ENCODE measurements at regions not wholly inside any gene's neighbourhood (a gene's known extent, or its start where the extent isn't known, plus 50 kb on each side); places are given as distances from the start of the nearest gene placed in this dataset.

DNA sequence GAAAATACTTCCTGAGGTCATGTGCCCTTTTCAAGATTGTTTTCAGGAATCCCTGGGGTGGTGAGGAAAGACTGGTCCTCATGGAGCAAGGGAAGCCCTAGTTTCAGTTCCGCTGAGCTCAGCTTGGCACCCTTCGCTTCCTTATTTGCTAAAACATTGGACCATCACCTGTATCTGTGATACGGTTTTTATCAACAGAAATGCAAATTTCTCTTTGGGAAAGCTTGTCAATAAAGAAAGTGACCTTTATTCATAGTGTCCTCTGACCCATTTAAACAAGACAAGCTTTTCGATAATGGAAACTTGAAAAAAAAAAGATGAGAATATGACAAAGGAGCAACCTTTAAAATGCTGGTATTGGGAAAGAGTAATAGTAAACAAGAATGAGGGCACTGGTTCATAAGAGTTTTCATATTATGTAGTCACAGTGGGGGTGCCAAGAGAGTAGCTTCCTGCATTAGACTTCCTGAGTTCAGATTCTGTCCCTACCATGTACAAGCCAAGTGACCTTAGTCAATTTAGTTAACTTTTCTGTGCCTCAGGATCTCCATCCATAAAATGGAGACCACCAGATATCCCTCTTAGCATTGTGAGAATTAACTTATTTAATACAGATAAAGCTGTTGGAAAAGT lies 57.0 kb upstream of the RAI2 start:
- no peak for FAIRE-seq
- no peak for DNase-seq (ENCODE audit: insufficient read length, low spot score)
- TF ChIP-seq POLR2AphosphoS5 (IDR thresholded peaks at IDR 0.05; ENCODE audit: low read depth, low read length) (no peak), SPI1 (IDR thresholded peaks at IDR 0.05; ENCODE audit: low read depth, low read length) (no peak), POLR2A (IDR thresholded peaks at IDR 0.05; ENCODE audit: low read depth, low read length) (no peak), PAX5 (IDR thresholded peaks at IDR 0.05; ENCODE audit: insufficient read depth, low read length, severe bottlenecking) (no peak), POU2F2 (IDR thresholded peaks at IDR 0.05; ENCODE audit: low read depth, low read length) (no peak), TAF1 (IDR thresholded peaks at IDR 0.05; ENCODE audit: low read depth, low read length) (no peak)

DNA sequence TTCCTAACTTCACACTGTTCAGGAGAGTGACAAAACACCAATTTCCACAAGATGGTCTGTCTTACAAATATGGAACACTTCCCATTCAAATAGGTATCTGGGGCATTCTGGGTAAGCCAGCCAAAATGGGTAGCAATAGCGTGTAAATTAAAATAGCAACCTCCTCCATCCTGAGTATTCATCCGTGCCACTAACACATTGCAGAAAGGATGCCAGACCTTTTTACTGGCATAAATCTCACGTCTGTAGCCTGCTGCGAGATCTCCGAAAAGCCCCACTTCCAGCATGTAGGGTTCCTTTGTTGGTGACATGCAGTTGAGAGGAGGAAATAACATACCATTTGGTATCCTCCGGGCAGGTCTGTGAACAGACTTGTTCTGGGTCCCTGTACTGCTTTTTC lies 52.7 kb upstream of the RAI2 start:
- DNase-seq (ENCODE audit: insufficient read length, low spot score) (no peak), FAIRE-seq (no peak)
- TF ChIP-seq POLR2A (IDR thresholded peaks at IDR 0.05; ENCODE audit: low read depth, low read length) (no peak), TAF1 (IDR thresholded peaks at IDR 0.05; ENCODE audit: low read depth, low read length) (no peak), SPI1 (IDR thresholded peaks at IDR 0.05; ENCODE audit: low read depth, low read length) (no peak), POU2F2 (IDR thresholded peaks at IDR 0.05; ENCODE audit: low read depth, low read length) (no peak), POLR2AphosphoS5 (IDR thresholded peaks at IDR 0.05; ENCODE audit: low read depth, low read length) (no peak), PAX5 (IDR thresholded peaks at IDR 0.05; ENCODE audit: insufficient read depth, low read length, severe bottlenecking) (no peak)

All from GM12891 (cell line).